Mammary epithelial cell (primary cell): ENCODE measurements at regions not wholly inside any gene's neighbourhood (a gene's known extent, or its start where the extent isn't known, plus 50 kb on each side); places are given as distances from the start of the nearest gene placed in this dataset.

Source experiments
- CTCF ChIP-seq, 2 donors: IDR thresholded peaks in 1 of 2; conservative IDR thresholded peaks in 1 of 2; 2 replicates each; pipeline ENCODE4 v1.5.1; 2011 to 2012; ENCODE audit warnings: inconsistent platforms in 2 of 2, low read length in 2 of 2, mild to moderate bottlenecking in 2 of 2, control low read depth in 1 of 2, low read depth in 1 of 2; ENCODE audit not compliant: insufficient read depth in 1 of 2; ENCODE audit errors: extremely low read depth in 1 of 2
- EZH2 ChIP-seq: IDR thresholded peaks from 2 replicates; pipeline ENCODE4 v1.6.1; 2012; ENCODE audit warnings: low read length, inconsistent platforms, borderline replicate concordance

- TF ChIP-seq CTCF (conservative IDR thresholded peaks at IDR 0.05 in 1 of 2, IDR thresholded peaks at IDR 0.05 in 1 of 2; ENCODE audit: extremely low read depth in 1 of 2, insufficient read depth in 1 of 2, low read depth in 1 of 2, low read length in 2 of 2), result no peak
- no peak for TF ChIP-seq EZH2
Measured at GRCh38 chr2:121955426-121955825, 200.0 kb downstream of the TSN start.
